OCI-LY7 (cell line): ENCODE measurements at regions not wholly inside any gene's neighbourhood (a gene's known extent, or its start where the extent isn't known, plus 50 kb on each side); places are given as distances from the start of the nearest gene placed in this dataset.
A peak's percentile ranks its signal among the peaks of the same experiment; 100 is the strongest.

Experiments
- BruUV-seq: library from RNA; stranded (reverse); fragments of 400-500 nt; replicated peaks from 2 replicates; lab custom pipeline; 2021; lab: Mats Ljungman, UMichigan
- CTCF ChIA-PET: fragments of 300-600 bp; sonication (Branson Sonifier 250); formaldehyde crosslinking; loops from one replicate; lab custom pipeline; 2022; ENCODE audit warnings: antibody characterized with exemption; ENCODE audit not compliant: unreplicated experiment; lab: Charles Lee
- POLR2A ChIA-PET: fragments of 300-600 bp; sonication (Branson Sonifier 250); formaldehyde crosslinking; loops from one replicate; lab custom pipeline; 2022; ENCODE audit warnings: antibody characterized with exemption; lab: Charles Lee
- DNase-seq: peaks from one replicate; pipeline ENCODE4 v3.0.0-alpha.2; 2015; ENCODE audit warnings: low spot score
- H2AFZ ChIP-seq: fragments of 200-600 bp; sonication (generic), shearing (Covaris generic); 2 replicates; pipeline ENCODE4 v1.6.1; 2014; ENCODE audit warnings: mild to moderate bottlenecking, antibody characterized with exemption, low read length, moderate library complexity
- H3K27ac ChIP-seq: fragments of 200-600 bp; sonication (generic); 2 replicates; pipeline ENCODE4 v1.5.1; 2014; ENCODE audit warnings: mixed run types, low read depth, mild to moderate bottlenecking, moderate library complexity, low read length, inconsistent platforms; ENCODE audit not compliant: poor library complexity, severe bottlenecking
- H3K36me3 ChIP-seq: fragments of 200-600 bp; sonication (generic); 2 replicates; pipeline ENCODE4 v1.6.1; 2014; ENCODE audit warnings: mild to moderate bottlenecking, antibody characterized with exemption, low read length, moderate library complexity, mixed read lengths; ENCODE audit not compliant: insufficient read depth
- H3K4me1 ChIP-seq: fragments of 200-600 bp; sonication (generic); 2 replicates; pipeline ENCODE4 v1.5.1; 2014; ENCODE audit warnings: mild to moderate bottlenecking, low read length; ENCODE audit not compliant: insufficient read depth, poor library complexity, severe bottlenecking
- H3K4me2 ChIP-seq: fragments of 200-600 bp; sonication (generic); 2 replicates; pipeline ENCODE4 v1.6.1; 2014; ENCODE audit warnings: mild to moderate bottlenecking, low read length
- H3K4me3 ChIP-seq: fragments of 200-600 bp; sonication (generic); 2 replicates; pipeline ENCODE4 v1.5.1; 2014; ENCODE audit warnings: mild to moderate bottlenecking, low read depth, low read length; ENCODE audit not compliant: poor library complexity, severe bottlenecking
- H3K79me2 ChIP-seq: fragments of 200-600 bp; sonication (generic); 2 replicates; pipeline ENCODE4 v1.6.1; 2016; ENCODE audit warnings: low read depth, mild to moderate bottlenecking, low read length, moderate library complexity, mixed read lengths; ENCODE audit not compliant: insufficient read depth
- H3K9me2 ChIP-seq: fragments of 200-600 bp; sonication (generic); 2 replicates; pipeline ENCODE4 v1.6.1; 2016; ENCODE audit warnings: mild to moderate bottlenecking, low read length, mixed read lengths; ENCODE audit not compliant: insufficient read depth
- H3K9me3 ChIP-seq: fragments of 200-600 bp; sonication (generic); 2 replicates; pipeline ENCODE4 v1.6.1; 2014; ENCODE audit warnings: mild to moderate bottlenecking, mixed run types, low read length, mixed read lengths
- H4K20me1 ChIP-seq: fragments of 200-600 bp; sonication (generic); 2 replicates; pipeline ENCODE4 v1.6.1; 2014; ENCODE audit warnings: mild to moderate bottlenecking, antibody characterized with exemption, low read length, moderate library complexity, mixed read lengths; ENCODE audit not compliant: insufficient read depth
- EZH2phosphoT487 ChIP-seq: fragments of 200-600 bp; sonication (generic); IDR thresholded peaks from 2 replicates; pipeline ENCODE4 v1.6.1; 2018; ENCODE audit warnings: low read depth, borderline replicate concordance, mild to moderate bottlenecking, mixed run types, antibody characterized with exemption, low read length, moderate library complexity, mixed read lengths
- intact Hi-C: fragments of 100-400 bp; cut with micrococcal nuclease; formaldehyde crosslinking; loops from one replicate; pipeline ENCODE4 v1.10.0; 2022; ENCODE audit not compliant: unreplicated experiment
- TF ChIP-seq, protein P1 (sequence below): fragments of 200-600 bp; sonication (generic); conservative IDR thresholded peaks from 2 replicates; pipeline ENCODE4 v1.5.1; 2014; ENCODE audit warnings: mild to moderate bottlenecking, antibody characterized with exemption, low read length, moderate library complexity, mixed read lengths

DNA sequence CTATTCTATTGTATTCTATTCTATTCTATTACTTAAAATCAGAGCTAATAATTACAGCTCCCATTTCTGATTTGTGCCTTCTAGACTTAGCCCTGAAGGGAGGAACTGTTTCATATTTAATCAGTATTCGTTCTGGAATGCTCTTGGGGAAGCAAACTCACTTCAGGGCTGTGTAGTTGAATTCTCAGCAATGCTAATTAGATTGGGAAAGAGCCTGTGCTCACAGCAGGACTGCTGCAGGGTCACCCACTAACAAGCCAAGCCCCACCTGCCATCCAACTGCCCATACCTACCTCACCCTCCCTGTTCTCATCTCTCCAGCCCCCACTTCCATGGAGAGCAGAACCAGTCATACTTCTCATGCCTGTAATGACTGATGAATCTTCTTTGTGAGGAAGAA, 464.2 kb downstream of the PTPRU start:
- no peak for DNase-seq
- H2AFZ ChIP-seq, result no peak overlapping the region
- ChIA-PET POLR2A (no interaction called here), CTCF (no interaction called here)
- H3K79me2 ChIP-seq, result no peaks in the 10 kb centered on the region
- H4K20me1 ChIP-seq, result no peaks in the 10 kb centered on the region
- no peak overlapping the region for H3K4me3 ChIP-seq
- no peak for TF ChIP-seq EZH2phosphoT487
- TF ChIP-seq, protein P1, sequence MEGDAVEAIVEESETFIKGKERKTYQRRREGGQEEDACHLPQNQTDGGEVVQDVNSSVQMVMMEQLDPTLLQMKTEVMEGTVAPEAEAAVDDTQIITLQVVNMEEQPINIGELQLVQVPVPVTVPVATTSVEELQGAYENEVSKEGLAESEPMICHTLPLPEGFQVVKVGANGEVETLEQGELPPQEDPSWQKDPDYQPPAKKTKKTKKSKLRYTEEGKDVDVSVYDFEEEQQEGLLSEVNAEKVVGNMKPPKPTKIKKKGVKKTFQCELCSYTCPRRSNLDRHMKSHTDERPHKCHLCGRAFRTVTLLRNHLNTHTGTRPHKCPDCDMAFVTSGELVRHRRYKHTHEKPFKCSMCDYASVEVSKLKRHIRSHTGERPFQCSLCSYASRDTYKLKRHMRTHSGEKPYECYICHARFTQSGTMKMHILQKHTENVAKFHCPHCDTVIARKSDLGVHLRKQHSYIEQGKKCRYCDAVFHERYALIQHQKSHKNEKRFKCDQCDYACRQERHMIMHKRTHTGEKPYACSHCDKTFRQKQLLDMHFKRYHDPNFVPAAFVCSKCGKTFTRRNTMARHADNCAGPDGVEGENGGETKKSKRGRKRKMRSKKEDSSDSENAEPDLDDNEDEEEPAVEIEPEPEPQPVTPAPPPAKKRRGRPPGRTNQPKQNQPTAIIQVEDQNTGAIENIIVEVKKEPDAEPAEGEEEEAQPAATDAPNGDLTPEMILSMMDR, result no peak
- no TSS peak for BruUV-seq
- intact Hi-C loops, result no loop called here
- no peak overlapping the region for H3K27ac ChIP-seq
- H3K4me2 ChIP-seq, result no peak overlapping the region
- no peaks in the 10 kb centered on the region for H3K9me2 ChIP-seq
- H3K4me1 ChIP-seq, result no peaks in the 10 kb centered on the region
- H3K9me3 ChIP-seq, result no peaks in the 10 kb centered on the region
- no peaks in the 10 kb centered on the region for H3K36me3 ChIP-seq

DNA sequence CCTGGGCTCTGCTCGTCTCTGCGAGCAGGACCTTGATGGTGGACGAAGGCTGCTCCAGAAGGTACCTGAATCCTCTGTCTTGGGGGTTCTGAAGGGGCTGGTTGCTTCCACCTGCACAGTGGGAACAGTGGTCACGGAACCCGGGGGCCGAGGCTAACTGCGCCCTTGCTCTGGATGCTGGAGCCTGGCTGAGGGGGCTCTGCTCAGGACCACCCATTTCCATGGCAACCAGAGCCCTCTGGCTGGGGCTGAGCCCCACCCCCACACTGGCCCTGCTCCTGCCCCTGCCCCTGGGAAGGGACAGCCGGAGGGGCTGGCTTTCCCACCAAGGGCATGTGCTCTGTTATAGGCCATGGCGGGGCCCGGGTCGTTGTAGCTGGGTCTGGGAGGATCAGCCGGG, 462.3 kb downstream of the PTPRU start:
- H2AFZ ChIP-seq, result no peak overlapping the region
- no peaks in the 10 kb centered on the region for H3K79me2 ChIP-seq
- no peak for DNase-seq
- no TSS peak for BruUV-seq
- POLR2A ChIA-PET, result no interaction called here
- H3K9me2 ChIP-seq, result no peaks in the 10 kb centered on the region
- H3K9me3 ChIP-seq, result no peaks in the 10 kb centered on the region
- no peak overlapping the region for H3K4me2 ChIP-seq
- H4K20me1 ChIP-seq, result no peaks in the 10 kb centered on the region
- H3K36me3 ChIP-seq, result no peaks in the 10 kb centered on the region
- intact Hi-C loops, result no loop called here
- CTCF ChIA-PET, result no interaction called here
- H3K27ac ChIP-seq, result no peak overlapping the region
- H3K4me3 ChIP-seq, result no peak overlapping the region
- H3K4me1 ChIP-seq, result no peaks in the 10 kb centered on the region
- TF ChIP-seq, protein P1, result no peak
- TF ChIP-seq EZH2phosphoT487, result no peak

DNA sequence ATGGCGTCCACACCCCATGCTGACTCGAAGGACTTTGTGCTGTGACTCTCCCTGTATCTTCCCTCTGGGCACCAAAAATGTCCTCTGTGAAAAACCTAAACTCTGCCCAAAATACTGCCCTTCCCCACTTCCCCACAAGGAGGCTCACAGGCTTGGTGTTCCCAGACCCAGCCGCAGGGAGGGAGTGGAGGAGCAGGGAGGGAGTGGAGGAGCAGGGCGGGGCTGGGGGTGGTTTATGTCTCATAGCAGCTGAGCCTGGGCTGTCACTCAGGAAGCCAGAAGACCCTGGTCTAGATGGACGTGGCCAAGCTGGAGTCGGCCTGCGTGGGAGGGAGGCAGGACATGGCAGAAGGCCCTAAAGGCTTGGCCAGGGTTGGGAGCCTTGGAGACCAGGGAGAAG, 461.7 kb downstream of the PTPRU start:
- CTCF ChIA-PET, result interaction anchor here (0.6 kb wide), 1 partner anchor 13 kb away, joined by 4 read pairs; no protein-coding TSS in a partner anchor
- H3K4me1 ChIP-seq, result no peaks in the 10 kb centered on the region
- no peak overlapping the region for H3K4me3 ChIP-seq
- POLR2A ChIA-PET, result no interaction called here
- no peaks in the 10 kb centered on the region for H3K36me3 ChIP-seq
- no peak overlapping the region for H2AFZ ChIP-seq
- no TSS peak for BruUV-seq
- no peaks in the 10 kb centered on the region for H3K9me3 ChIP-seq
- intact Hi-C loops, result no loop called here
- no peaks in the 10 kb centered on the region for H4K20me1 ChIP-seq
- H3K9me2 ChIP-seq, result no peaks in the 10 kb centered on the region
- TF ChIP-seq, protein P1, result 0 out of 2 replicates have a peak, but pooled peaks have one; percentile 13
- no peak for TF ChIP-seq EZH2phosphoT487
- DNase-seq, result no peak
- H3K79me2 ChIP-seq, result no peaks in the 10 kb centered on the region
- H3K4me2 ChIP-seq, result no peak overlapping the region
- no peak overlapping the region for H3K27ac ChIP-seq
